ENCODE measurements at regions not wholly inside any gene's neighbourhood (a gene's known extent, or its start where the extent isn't known, plus 50 kb on each side); places are given as distances from the start of the nearest gene placed in this dataset.

- peaks cover 4% of the 10 kb centered on the region for H3K27me3 ChIP-seq (ENCODE audit: insufficient read depth, poor library complexity, severe bottlenecking)
- ATAC-seq (ENCODE audit: low read depth) (no peak), DNase-seq (ENCODE audit: low spot score) (no peak)
- no peaks in the 10 kb centered on the region for H3K9me3 ChIP-seq (ENCODE audit: severe bottlenecking)
- TF ChIP-seq CTCF (IDR thresholded peaks at IDR 0.05; ENCODE audit: poor library complexity, severe bottlenecking) = no peak
- no peaks in the 10 kb centered on the region for H3K36me3 ChIP-seq (ENCODE audit: low read depth)
- H3K4me3 ChIP-seq (ENCODE audit: severe bottlenecking) = no peak overlapping the region
- no peaks in the 10 kb centered on the region for H3K4me1 ChIP-seq (ENCODE audit: insufficient read depth, poor library complexity, severe bottlenecking)
- H3K27ac ChIP-seq (ENCODE audit: poor library complexity, severe bottlenecking) = no peak overlapping the region
Observed at GRCh38 chr1:101540161-101540560, 303.3 kb downstream of the S1PR1 start.

GRCh38 chr1:101546885-101547284, 310.1 kb downstream of the S1PR1 start:
- Histone ChIP-seq H3K27me3 (ENCODE audit: insufficient read depth, poor library complexity, severe bottlenecking) (peaks cover 2% of the 10 kb centered on the region), H3K27ac (ENCODE audit: poor library complexity, severe bottlenecking) (no peak overlapping the region), H3K9me3 (ENCODE audit: severe bottlenecking) (no peaks in the 10 kb centered on the region), H3K4me3 (ENCODE audit: severe bottlenecking) (no peak overlapping the region), H3K36me3 (ENCODE audit: low read depth) (no peaks in the 10 kb centered on the region), H3K4me1 (ENCODE audit: insufficient read depth, poor library complexity, severe bottlenecking) (no peaks in the 10 kb centered on the region)
- no peak for TF ChIP-seq CTCF (IDR thresholded peaks at IDR 0.05; ENCODE audit: poor library complexity, severe bottlenecking)
- ATAC-seq (ENCODE audit: low read depth) (no peak), DNase-seq (ENCODE audit: low spot score) (no peak)

GRCh38 chr1:101547357-101547756, 310.5 kb downstream of the S1PR1 start:
- no peak for DNase-seq (ENCODE audit: low spot score)
- TF ChIP-seq CTCF (IDR thresholded peaks at IDR 0.05; ENCODE audit: poor library complexity, severe bottlenecking) = no peak
- no peaks in the 10 kb centered on the region for H3K36me3 ChIP-seq (ENCODE audit: low read depth)
- peaks cover 2% of the 10 kb centered on the region for H3K27me3 ChIP-seq (ENCODE audit: insufficient read depth, poor library complexity, severe bottlenecking)
- H3K4me1 ChIP-seq (ENCODE audit: insufficient read depth, poor library complexity, severe bottlenecking) = no peaks in the 10 kb centered on the region
- ATAC-seq (ENCODE audit: low read depth) = no peak
- H3K9me3 ChIP-seq (ENCODE audit: severe bottlenecking) = no peaks in the 10 kb centered on the region
- H3K27ac ChIP-seq (ENCODE audit: poor library complexity, severe bottlenecking) = no peak overlapping the region
- no peak overlapping the region for H3K4me3 ChIP-seq (ENCODE audit: severe bottlenecking)

GRCh38 chr1:101548376-101548775, 311.6 kb downstream of the S1PR1 start:
- TF ChIP-seq CTCF (IDR thresholded peaks at IDR 0.05; ENCODE audit: poor library complexity, severe bottlenecking) = no peak
- no peak overlapping the region for H3K4me3 ChIP-seq (ENCODE audit: severe bottlenecking)
- H3K27ac ChIP-seq (ENCODE audit: poor library complexity, severe bottlenecking) = no peak overlapping the region
- no peaks in the 10 kb centered on the region for H3K9me3 ChIP-seq (ENCODE audit: severe bottlenecking)
- no peaks in the 10 kb centered on the region for H3K4me1 ChIP-seq (ENCODE audit: insufficient read depth, poor library complexity, severe bottlenecking)
- peaks cover 2% of the 10 kb centered on the region for H3K27me3 ChIP-seq (ENCODE audit: insufficient read depth, poor library complexity, severe bottlenecking)
- ATAC-seq (ENCODE audit: low read depth) (no peak), DNase-seq (ENCODE audit: low spot score) (no peak)
- H3K36me3 ChIP-seq (ENCODE audit: low read depth) = no peaks in the 10 kb centered on the region

GRCh38 chr1:101550581-101550980, 313.8 kb downstream of the S1PR1 start:
- Histone ChIP-seq H3K27me3 (ENCODE audit: insufficient read depth, poor library complexity, severe bottlenecking) (peaks cover 2% of the 10 kb centered on the region), H3K36me3 (ENCODE audit: low read depth) (no peaks in the 10 kb centered on the region), H3K9me3 (ENCODE audit: severe bottlenecking) (no peaks in the 10 kb centered on the region), H3K4me3 (ENCODE audit: severe bottlenecking) (no peak overlapping the region), H3K4me1 (ENCODE audit: insufficient read depth, poor library complexity, severe bottlenecking) (no peaks in the 10 kb centered on the region), H3K27ac (ENCODE audit: poor library complexity, severe bottlenecking) (no peak overlapping the region)
- DNase-seq (ENCODE audit: low spot score) (no peak), ATAC-seq (ENCODE audit: low read depth) (no peak)
- no peak for TF ChIP-seq CTCF (IDR thresholded peaks at IDR 0.05; ENCODE audit: poor library complexity, severe bottlenecking)
